GM04503 (cell line): ENCODE measurements at regions not wholly inside any gene's neighbourhood (a gene's known extent, or its start where the extent isn't known, plus 50 kb on each side); places are given as distances from the start of the nearest gene placed in this dataset.
"Not testable (repeated sequence)": the region's sequence is repeated elsewhere in the genome, so short reads cannot be mapped to it uniquely, and the experiment has no call there.

Experiments
- DNase-seq: peaks from one replicate; pipeline ENCODE4 v3.0.0-alpha.2; 2012; ENCODE audit warnings: low read depth

- no peak for DNase-seq
These were observed 186.2 kb upstream of the GCFC2 start for GRCh38 chr2:75896779-75897366.

DNA sequence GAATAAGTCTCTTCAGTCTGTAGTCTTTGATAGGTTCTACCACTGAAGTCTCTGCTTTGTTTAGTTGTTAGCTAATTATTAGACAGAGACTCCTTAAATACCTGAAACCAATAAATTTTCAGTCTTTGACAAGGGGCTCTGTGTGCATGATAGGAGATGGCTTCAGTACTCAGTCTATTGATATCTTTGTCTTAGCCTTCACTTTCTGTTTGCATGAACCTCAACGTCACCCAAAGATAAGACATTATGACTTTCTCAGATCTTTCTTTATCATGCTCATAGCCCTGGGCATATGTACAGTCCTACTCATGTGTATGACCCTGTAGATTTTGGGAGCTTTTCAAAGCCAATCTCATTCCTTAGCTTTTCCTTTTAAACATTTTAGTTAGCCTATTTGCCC is 183.5 kb upstream of the GCFC2 start:
- no peak for DNase-seq

DNA sequence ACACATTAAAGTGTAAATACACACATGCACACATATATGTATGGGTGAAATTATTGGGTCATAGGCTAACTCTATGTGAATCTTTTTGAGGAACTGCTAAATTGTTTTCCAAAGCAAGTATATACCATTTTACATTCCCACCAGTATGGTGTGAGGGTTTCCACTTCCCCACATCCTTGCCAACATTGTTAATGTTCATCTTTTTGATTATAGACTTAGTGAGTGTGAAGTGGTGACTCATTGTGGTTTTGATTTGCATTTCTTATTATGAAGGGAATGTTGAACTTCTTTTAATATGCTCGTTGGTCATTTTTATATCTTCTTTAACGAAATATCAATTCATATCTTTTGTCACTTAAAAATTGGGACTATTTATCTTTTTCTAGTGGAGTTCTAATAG is 181.8 kb upstream of the GCFC2 start:
- no peak for DNase-seq

DNA sequence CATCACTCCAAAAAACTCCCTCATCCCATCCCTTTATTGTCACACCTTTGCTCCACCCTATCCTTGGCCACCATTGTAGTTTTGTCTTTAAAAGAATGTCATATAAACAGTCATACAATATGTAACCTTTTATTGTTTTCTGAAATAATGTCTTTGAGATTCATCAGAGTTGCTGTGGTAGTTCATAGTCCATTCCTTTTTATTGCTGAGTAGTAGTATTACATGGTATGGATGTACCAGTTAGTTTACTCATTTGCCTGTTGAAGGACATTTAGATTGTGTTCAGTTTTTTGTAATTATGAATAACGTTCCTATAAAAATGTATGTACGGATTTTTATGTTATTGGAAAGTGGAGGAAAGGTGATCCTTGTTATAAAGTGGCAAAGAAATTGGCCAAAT is 171.8 kb upstream of the GCFC2 start:
- DNase-seq: no peak

DNA sequence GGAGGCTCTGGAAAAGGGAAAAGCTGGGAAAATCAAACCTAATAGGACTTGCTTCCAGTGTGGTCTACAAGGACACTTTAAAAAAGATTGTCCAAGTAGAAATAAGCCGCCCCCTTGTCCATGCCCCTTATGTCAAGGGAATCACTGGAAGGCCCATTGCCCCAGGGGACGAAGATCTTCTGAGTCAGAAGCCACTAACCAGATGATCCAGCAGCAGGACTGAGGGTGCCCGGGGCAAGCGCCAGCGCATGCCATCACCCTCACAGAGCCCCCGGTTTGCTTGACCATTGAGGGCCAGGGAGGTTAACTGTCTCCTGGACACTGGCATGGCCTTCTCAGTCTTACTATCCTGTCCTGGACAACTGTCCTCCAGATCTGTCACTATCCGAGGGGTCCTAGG is 164.9 kb upstream of the GCFC2 start:
- DNase-seq: not testable (repeated sequence)

DNA sequence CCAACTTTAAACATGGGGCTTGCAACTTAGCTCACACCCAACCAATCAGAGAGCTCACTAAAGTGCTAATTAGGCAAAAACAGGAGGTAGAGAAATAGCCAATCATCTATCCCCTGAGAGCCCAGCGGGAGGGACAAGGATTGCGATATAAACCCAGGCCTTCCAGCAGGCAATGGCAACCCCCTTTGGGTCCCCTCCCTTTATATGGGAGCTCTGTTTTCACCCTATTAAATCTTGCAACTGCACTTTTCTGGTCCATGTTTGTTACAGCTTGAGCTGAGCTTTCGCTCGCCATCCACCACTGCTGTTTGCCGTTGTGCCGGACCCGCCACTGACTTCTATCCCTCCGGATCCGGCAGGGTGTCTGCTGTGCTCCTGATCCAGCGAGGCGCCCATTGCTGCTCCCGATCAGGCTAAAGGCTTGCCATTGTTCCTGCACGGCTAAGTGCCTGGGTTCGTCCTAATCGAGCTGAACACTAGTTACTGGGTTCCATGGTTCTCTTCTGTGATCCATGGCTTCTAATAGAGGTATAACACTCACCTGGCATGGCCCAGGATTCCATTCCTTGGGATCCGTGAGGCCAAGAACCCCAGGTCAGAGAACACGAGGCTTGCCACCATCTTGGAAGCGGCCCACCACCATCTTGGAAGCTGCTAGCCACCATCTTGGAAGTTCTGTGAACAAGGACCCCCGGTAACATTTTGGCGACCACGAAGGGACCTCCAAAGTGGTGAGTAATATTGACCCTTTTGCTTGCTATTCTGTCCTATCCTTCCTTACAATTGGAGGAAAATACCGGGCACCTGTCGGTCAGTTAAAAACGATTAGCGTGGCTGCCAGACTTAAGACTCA is 161.3 kb upstream of the GCFC2 start:
- DNase-seq: not testable (repeated sequence)

DNA sequence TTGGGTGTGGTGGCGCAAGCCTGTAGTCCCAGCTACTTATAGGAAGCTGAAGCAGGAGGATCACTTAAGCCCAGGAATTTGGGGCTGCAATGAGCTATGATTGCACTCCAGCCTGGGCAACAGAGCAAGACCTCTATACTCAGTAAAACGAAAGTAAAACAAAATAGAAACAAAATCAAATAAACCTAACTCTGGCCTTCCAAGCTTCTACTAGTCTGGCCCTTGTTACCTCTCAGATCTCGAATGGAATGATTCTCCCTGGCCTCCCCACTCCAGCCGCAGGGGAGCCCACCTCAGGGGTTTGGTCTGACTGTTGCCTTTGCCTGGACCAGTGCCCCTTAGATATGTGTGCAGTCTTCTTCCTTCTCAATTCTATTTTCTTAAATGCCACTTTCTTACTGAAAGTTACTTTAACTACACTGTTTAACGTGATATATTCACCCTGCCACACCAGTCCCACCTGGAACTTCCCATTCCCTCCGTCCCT is 160.0 kb upstream of the GCFC2 start:
- DNase-seq: no peak

DNA sequence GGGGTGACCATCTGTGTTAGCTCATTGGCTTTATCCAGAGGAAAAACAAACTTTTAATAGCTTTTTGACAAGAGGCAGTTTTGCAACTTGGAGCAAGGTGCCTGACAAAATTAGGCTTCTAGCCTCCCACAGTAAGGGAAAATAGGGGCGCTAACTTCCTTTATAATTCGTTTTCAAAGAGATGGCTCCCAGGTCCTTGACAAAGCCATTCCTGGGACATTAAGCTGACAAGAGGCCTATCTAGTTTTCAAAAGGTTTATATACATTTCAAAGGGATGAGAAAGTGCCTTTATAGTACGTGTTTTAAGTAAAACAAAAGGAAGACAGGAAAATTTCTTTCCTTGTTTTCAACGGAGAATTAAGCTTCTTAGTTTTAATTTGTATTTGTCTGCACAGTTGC is 159.4 kb upstream of the GCFC2 start:
- DNase-seq: no peak

- DNase-seq: no peak
These were observed 155.0 kb upstream of the GCFC2 start for GRCh38 chr2:75865702-75866101.

- no peak for DNase-seq
These were observed 154.4 kb upstream of the GCFC2 start for GRCh38 chr2:75865083-75865482.

- no peak for DNase-seq
These were observed 151.8 kb upstream of the GCFC2 start for GRCh38 chr2:75862547-75862946.

GRCh38 chr2:75853436-75853835 is 142.7 kb upstream of the GCFC2 start:
- no peak for DNase-seq

DNA sequence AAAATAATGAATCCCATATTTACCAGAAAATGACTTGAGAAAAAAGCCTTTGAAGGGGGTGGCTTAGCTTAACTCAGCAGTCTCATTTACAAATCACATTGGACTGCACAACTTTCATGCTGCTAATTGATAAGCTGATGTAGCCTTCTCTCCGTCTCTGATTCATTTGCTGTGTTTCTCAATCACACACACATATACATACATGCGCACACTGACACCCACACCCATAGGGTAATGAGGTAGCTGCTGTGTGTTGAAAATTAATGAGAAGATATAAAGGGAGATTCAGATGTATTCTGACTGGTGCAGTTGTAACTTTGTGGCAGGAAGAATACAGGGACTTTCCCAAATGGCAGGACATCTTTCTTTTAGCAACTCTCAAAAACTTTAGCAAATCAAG is 141.9 kb upstream of the GCFC2 start:
- DNase-seq: no peak

DNA sequence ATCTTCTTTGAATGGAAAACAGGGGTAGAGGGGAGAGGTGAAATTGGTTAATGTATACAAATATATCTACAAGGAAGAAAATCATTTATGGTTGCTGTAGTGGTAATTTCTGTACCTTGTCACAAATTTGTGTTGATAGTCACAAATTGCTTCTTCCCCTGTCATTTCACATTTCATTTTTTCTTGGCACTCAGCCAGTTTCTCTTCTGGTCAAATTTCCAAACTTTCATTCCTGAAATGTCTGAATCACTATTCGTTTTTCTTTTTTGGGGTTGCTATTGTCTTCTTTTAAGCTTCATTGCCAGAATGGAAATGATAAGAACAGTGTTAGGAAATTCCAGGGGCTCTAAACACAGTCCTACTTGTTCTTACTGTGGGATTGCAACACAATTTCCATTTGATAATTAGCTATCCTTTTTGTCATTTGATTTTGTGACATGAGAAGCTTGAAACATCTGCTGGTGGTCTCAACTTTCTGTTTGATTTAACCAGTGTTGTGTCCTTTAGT is 136.0 kb upstream of the GCFC2 start:
- no peak for DNase-seq

DNA sequence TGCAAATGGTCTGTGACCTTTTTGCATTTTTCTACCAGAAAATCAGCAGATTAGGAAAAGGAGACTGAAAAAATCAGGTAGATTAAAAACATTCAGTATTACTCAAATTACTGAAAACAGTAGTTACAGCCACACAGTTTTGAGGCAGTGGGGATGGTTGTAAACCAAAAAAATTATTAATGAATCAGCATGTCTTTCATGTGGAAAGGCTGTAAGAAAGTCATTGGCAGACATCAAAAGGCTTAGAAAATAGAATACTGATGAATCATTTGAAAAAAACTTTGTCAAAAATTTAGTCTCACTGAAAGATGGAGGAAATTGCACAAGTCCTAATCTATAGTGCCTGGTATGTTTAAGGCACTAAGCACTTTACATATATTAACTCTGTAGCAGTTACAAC is 133.9 kb upstream of the GCFC2 start:
- DNase-seq: no peak

- not testable (repeated sequence) for DNase-seq
These were observed 123.9 kb upstream of the GCFC2 start for GRCh38 chr2:75834588-75834987.

DNA sequence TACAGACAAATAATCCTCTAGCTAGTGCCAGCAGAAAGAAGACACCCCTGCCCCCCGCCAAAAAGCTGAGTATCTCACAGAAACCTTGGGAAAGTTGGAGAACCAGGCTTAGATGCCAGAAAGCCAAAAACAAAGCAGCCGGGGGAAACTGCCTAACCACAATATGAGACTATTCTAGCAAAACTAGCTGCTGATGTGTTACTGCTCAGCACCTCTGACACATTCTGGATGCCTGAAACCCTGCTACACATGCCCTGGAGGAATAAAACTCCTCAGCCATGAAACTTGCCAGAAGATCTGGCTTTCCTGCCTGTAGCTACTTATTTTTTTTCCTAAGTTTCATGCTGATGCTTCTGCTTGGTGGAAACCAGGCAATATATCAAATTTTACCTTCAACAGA is 122.7 kb upstream of the GCFC2 start:
- no peak for DNase-seq

DNA sequence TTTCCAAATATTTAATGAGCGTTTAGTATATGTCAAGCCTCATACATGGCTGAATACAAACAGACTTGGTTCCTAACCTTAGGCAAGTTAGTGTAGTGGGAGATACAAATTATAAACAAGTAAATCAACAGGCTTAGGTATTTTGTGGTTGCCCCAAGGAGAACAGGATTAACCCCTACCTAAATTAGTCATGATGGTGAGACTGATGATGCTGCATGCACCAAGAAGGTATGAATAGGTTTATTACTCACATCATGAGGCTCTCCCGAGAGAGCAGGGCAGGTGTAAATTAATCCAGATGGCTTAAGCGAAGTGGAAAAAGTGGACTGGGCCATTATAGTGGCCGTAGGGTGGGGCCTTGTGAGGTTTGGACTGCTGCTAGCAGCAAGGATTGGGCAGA is 118.1 kb upstream of the GCFC2 start:
- no peak for DNase-seq

DNA sequence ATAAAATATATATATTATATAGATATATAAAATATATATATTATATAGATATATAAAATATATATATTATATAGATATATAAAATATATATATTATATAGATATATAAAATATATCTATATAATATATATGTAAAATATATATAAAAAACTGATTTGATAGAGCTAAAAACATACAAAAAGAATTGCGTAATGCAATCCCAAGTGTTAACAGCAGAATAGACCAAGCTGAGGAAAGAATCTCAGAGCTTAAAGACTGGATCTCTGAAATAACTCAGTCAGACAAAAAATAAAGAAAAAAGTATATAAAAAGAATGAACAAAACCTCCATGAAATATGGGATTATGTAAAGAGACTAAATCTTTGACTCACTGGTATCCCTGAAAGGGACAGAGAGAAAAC is 112.8 kb upstream of the GCFC2 start:
- DNase-seq: not testable (repeated sequence)

DNA sequence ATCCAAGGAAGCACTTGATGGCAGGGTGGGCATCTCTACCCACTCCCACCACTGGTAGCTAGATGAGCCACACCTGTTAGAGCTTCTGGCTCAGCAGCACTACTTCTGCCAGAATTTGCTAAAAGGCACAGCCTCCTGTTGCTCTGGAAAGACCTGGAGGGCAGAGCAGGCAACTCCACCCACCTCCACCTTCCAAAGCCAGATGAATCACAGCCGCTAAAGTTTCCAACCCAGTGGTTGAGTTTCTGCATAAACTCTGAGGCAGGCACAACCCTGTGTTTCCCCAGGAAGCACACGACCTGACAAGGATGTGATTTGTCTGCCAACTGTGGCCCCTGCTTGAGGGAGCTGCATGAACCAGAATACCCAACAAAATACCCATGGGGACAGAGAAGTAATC is 111.6 kb upstream of the GCFC2 start:
- no peak for DNase-seq

DNA sequence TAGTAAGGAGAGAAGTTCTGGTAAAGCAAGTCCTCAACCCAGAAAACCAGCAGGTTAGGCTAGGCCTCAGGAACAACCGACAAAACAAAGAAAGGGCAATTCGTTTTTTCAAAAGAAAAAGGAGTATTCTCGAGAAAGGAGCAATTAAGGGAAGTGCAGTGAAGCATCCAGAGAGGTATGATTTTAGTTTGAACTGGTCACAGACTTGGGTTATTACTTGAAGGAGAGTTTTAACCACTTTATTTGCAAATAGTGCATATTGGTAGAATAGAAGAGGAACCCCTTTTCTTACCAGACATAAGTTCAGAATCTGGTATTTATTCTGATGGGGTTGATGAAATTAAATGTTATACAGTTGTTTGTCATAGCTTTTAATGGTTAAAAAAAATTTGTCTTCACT is 110.0 kb upstream of the GCFC2 start:
- no peak for DNase-seq

DNA sequence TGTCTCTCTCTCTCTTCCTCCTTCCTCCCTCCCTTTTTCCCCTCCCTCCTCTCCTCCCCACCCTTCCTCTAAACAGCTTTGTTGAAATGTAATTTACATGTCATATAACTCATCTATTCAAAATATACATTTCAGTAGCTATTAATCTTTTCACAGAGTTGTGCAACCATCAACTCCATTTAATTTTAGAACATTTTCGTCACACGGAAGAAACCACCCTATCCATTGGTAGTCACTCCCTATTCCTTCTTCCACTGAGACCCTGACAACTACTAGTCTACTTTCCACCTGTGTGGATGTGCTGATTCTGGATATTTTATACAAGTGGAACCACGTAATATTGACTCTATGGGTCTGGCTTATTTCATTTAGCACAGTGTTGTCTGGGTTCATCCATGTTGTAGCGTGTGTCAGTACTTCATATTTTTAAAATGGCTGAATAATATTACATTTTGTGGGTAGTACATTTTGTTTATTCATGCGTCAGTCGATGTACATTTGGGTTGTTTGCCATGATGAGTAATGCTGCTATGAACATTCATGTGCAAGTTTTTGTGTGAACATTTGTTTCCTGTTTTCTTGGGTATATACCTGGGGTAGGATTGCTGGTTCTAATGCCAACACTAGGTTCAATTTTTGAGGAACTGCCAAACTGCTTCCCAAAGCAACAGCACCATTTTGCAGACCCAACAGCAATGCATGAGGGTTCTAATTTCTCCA is 100.1 kb upstream of the GCFC2 start:
- DNase-seq: no peak
